ENCODE measurements at regions not wholly inside any gene's neighbourhood (a gene's known extent, or its start where the extent isn't known, plus 50 kb on each side); places are given as distances from the start of the nearest gene placed in this dataset.

- no peak for DNase-seq
- H3K4me1 Mint-ChIP-seq = peaks cover 3% of the 10 kb centered on the region
Observed at GRCh38 chr3:106033654-106034053, 164.8 kb upstream of the CBLB start.

GRCh38 chr3:106034313-106034712 is 165.5 kb upstream of the CBLB start:
- Histone ChIP-seq H3K36me3 (ENCODE audit: control insufficient read depth, insufficient read depth, low read length) (no peaks in the 10 kb centered on the region), H3K9ac (ENCODE audit: extremely low read depth, low read length, poor library complexity, severe bottlenecking) (no peak overlapping the region), H3K27me3 (ENCODE audit: control insufficient read depth, insufficient read depth, low read length, poor library complexity, severe bottlenecking) (peaks cover 49% of the 10 kb centered on the region), H3K4me3 (ENCODE audit: low read length) (no peak overlapping the region), H3K4me1 (ENCODE audit: control insufficient read depth, insufficient read depth, low read length) (no peaks in the 10 kb centered on the region), H3K9me3 (ENCODE audit: control insufficient read depth, low read length) (peaks cover 8% of the 10 kb centered on the region), H3K27ac (ENCODE audit: low read depth, low read length) (no peak overlapping the region)
- DNase-seq = no peak
- Mint-ChIP-seq H3K4me1 (peaks cover 3% of the 10 kb centered on the region), H3K9me3 (peaks cover 2% of the 10 kb centered on the region), H3K36me3 (ENCODE audit: low read depth) (no peaks in the 10 kb centered on the region), H3K27me3 (ENCODE audit: insufficient read depth) (peaks cover 9% of the 10 kb centered on the region), H3K27ac (no peak overlapping the region), H3K4me3 (no peak overlapping the region)
- no peak for TF ChIP-seq CTCF (conservative IDR thresholded peaks at IDR 0.05)
- 94 to 100% methylated on average over 1 to 2 of the region's 2 CpGs for WGBS, 2 experiments (ENCODE audit: insufficient coverage in 1 of 2, insufficient read length in 1 of 2)

More at GRCh38 chr3:106033654-106034053, 164.8 kb upstream of the CBLB start:
- no peak for TF ChIP-seq CTCF (conservative IDR thresholded peaks at IDR 0.05)
- Histone ChIP-seq H3K27me3 (ENCODE audit: control insufficient read depth, insufficient read depth, low read length, poor library complexity, severe bottlenecking) (peaks cover 46% of the 10 kb centered on the region), H3K9me3 (ENCODE audit: control insufficient read depth, low read length) (peaks cover 2% of the 10 kb centered on the region), H3K4me1 (ENCODE audit: control insufficient read depth, insufficient read depth, low read length) (no peaks in the 10 kb centered on the region), H3K27ac (ENCODE audit: low read depth, low read length) (no peak overlapping the region), H3K36me3 (ENCODE audit: control insufficient read depth, insufficient read depth, low read length) (no peaks in the 10 kb centered on the region), H3K9ac (ENCODE audit: extremely low read depth, low read length, poor library complexity, severe bottlenecking) (no peak overlapping the region), H3K4me3 (ENCODE audit: low read length) (no peak overlapping the region)
- 94 to 100% methylated on average over 1 to 2 of the region's 2 CpGs for WGBS, 2 experiments (ENCODE audit: insufficient coverage in 1 of 2, insufficient read length in 1 of 2)
- no peaks in the 10 kb centered on the region for H3K36me3 Mint-ChIP-seq (ENCODE audit: low read depth)
- H3K27me3 Mint-ChIP-seq (ENCODE audit: insufficient read depth) = peaks cover 7% of the 10 kb centered on the region
- no peak overlapping the region for H3K4me3 Mint-ChIP-seq
- H3K27ac Mint-ChIP-seq = no peak overlapping the region
- no peaks in the 10 kb centered on the region for H3K9me3 Mint-ChIP-seq

- no peaks in the 10 kb centered on the region for H3K4me1 ChIP-seq (ENCODE audit: control insufficient read depth, insufficient read depth, low read length)
- H3K27ac Mint-ChIP-seq = no peak overlapping the region
- DNase-seq = no peak
- no peak overlapping the region for H3K4me3 Mint-ChIP-seq
- TF ChIP-seq CTCF (conservative IDR thresholded peaks at IDR 0.05) = no peak
- H3K27me3 ChIP-seq (ENCODE audit: control insufficient read depth, insufficient read depth, low read length, poor library complexity, severe bottlenecking) = peaks cover 60% of the 10 kb centered on the region
- no peaks in the 10 kb centered on the region for H3K36me3 ChIP-seq (ENCODE audit: control insufficient read depth, insufficient read depth, low read length)
- peaks cover 14% of the 10 kb centered on the region for H3K27me3 Mint-ChIP-seq (ENCODE audit: insufficient read depth)
- H3K9ac ChIP-seq (ENCODE audit: extremely low read depth, low read length, poor library complexity, severe bottlenecking) = no peak overlapping the region
- H3K9me3 ChIP-seq (ENCODE audit: control insufficient read depth, low read length) = peaks cover 15% of the 10 kb centered on the region
- 91% methylated on average over 4 of the region's 4 CpGs; no CpG with 5 or more reads in 1 of the 2 experiments for whole genome bisulfite sequencing, 2 experiments (ENCODE audit: insufficient coverage in 1 of 2, insufficient read length in 1 of 2)
- H3K36me3 Mint-ChIP-seq (ENCODE audit: low read depth) = no peaks in the 10 kb centered on the region
- peaks cover 9% of the 10 kb centered on the region for H3K9me3 Mint-ChIP-seq
- peaks cover 3% of the 10 kb centered on the region for H3K4me1 Mint-ChIP-seq
- no peak overlapping the region for H3K4me3 ChIP-seq (ENCODE audit: low read length)
- no peak overlapping the region for H3K27ac ChIP-seq (ENCODE audit: low read depth, low read length)
Observed at GRCh38 chr3:106035619-106036018, 166.8 kb upstream of the CBLB start.

All from endodermal cell (in vitro differentiated cells).